ENCODE measurements at regions not wholly inside any gene's neighbourhood (a gene's known extent, or its start where the extent isn't known, plus 50 kb on each side); places are given as distances from the start of the nearest gene placed in this dataset.

DNA sequence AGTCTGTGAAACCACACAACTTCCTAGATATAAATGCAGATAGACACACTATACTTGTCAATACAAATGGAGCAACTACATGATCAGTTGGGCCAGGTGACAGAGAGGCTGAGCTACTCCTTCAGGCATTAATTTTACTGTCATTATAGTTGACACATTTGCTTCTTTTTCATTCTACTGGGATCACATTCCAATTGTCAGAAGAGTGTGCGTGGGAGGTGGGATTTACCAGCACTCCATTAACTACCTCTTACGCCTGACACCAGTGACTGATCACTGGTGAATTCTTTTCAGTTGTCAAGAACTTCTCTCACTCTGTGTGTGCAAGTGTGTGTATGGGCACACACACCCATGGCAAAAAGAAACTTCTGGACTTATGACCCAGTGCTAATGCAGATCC is 94.2 kb upstream of the DIAPH2 start:
- TF ChIP-seq ZNF384 (IDR thresholded peaks at IDR 0.05; ENCODE audit: borderline replicate concordance, low read depth, low read length): no peak
- no peak for TF ChIP-seq NRF1 (conservative IDR thresholded peaks at IDR 0.05; ENCODE audit: low read depth, low read length)
- no peak for TF ChIP-seq REST (IDR thresholded peaks at IDR 0.05; ENCODE audit: low read depth, low read length)

Measured in GM12878 (cell line).